Lower lobe of right lung (tissue), 2 donors: ENCODE measurements at regions not wholly inside any gene's neighbourhood (a gene's known extent, or its start where the extent isn't known, plus 50 kb on each side); places are given as distances from the start of the nearest gene placed in this dataset.

Experiments used
- ATAC-seq, 2 donors: fragments of 200-7000 bp; cut with Tn5 transposase; one replicate each; pipeline ENCODE4 v1.9.1; 2020 to 2022; ENCODE audit warnings: mild to moderate bottlenecking in 2 of 2, moderate library complexity in 2 of 2
- DNase-seq: peaks from one replicate; pipeline ENCODE4 v3.0.0-alpha.2; 2020
- H3K27ac ChIP-seq: fragments of 200-600 bp; one replicate; pipeline ENCODE4 v1.8.0; 2022
- H3K27me3 ChIP-seq: fragments of 200-600 bp; one replicate; pipeline ENCODE4 v1.8.0; 2022; ENCODE audit warnings: low read depth
- H3K36me3 ChIP-seq: fragments of 200-600 bp; one replicate; pipeline ENCODE4 v1.8.0; 2022; ENCODE audit warnings: mild to moderate bottlenecking
- H3K4me1 ChIP-seq: fragments of 200-600 bp; one replicate; pipeline ENCODE4 v1.8.0; 2022
- H3K4me3 ChIP-seq: fragments of 200-600 bp; one replicate; pipeline ENCODE4 v1.8.0; 2022; ENCODE audit warnings: mild to moderate bottlenecking
- H3K9me3 ChIP-seq: fragments of 200-600 bp; one replicate; pipeline ENCODE4 v1.8.0; 2022
- intact Hi-C: fragments of 100-400 bp; cut with DNase I; formaldehyde crosslinking; loops from one replicate; pipeline ENCODE4 v1.11.0; 2022
- TF ChIP-seq, protein P1 (sequence below): fragments of 200-600 bp; IDR thresholded peaks from one replicate; pipeline ENCODE4 v1.8.0; 2022; ENCODE audit warnings: antibody characterized with exemption, mild to moderate bottlenecking
- donor health status: DM: no; HTN: yes; CAD: no; lungs with severe emphysema.

DNA sequence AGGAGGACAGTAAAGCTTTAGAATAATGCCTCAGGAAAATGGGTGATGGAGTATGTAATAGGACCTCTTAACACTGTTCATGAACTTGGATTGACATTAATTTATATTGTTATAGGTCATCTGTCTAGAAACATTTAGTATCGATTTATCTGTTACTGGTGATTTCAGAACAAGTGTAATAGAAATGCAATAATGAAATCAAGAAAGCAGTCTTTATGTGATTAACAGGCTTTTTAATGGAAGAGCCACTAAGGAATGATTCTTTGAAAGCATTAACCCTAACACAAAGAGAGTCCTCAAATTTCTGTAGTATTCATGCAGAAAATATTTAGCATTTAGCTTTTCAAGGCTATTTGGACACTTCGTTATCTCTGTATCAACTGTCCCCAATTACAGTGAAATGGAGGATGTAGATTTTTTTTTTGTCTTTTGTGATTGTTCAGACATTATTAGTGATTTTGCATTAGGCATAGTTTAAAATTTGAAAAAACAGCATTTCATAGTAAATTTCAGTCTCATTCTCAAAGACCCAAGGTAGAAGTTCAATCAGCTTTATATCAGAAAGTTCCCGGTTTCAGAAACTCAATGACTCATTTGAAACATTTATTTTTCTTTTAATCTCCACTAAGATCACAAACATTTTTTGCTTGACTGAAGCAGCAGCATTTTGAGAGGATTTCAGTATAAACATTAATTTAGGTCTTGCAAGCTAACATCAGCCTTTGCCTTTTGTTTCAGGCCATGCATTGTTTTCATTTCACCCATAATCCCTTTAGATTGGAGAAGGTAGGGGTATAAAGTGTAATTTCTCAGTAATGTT lies 56.3 kb downstream of the AGTR2 start:
- Histone ChIP-seq H3K4me1 (no peaks in the 10 kb centered on the region), H3K27me3 (no peaks in the 10 kb centered on the region), H3K4me3 (no peak overlapping the region), H3K9me3 (no peaks in the 10 kb centered on the region), H3K27ac (no peak overlapping the region), H3K36me3 (no peaks in the 10 kb centered on the region)
- intact Hi-C loops = no loop called here
- DNase-seq (no peak), ATAC-seq (no peak)
- TF ChIP-seq, protein P1, sequence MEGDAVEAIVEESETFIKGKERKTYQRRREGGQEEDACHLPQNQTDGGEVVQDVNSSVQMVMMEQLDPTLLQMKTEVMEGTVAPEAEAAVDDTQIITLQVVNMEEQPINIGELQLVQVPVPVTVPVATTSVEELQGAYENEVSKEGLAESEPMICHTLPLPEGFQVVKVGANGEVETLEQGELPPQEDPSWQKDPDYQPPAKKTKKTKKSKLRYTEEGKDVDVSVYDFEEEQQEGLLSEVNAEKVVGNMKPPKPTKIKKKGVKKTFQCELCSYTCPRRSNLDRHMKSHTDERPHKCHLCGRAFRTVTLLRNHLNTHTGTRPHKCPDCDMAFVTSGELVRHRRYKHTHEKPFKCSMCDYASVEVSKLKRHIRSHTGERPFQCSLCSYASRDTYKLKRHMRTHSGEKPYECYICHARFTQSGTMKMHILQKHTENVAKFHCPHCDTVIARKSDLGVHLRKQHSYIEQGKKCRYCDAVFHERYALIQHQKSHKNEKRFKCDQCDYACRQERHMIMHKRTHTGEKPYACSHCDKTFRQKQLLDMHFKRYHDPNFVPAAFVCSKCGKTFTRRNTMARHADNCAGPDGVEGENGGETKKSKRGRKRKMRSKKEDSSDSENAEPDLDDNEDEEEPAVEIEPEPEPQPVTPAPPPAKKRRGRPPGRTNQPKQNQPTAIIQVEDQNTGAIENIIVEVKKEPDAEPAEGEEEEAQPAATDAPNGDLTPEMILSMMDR = no peak

DNA sequence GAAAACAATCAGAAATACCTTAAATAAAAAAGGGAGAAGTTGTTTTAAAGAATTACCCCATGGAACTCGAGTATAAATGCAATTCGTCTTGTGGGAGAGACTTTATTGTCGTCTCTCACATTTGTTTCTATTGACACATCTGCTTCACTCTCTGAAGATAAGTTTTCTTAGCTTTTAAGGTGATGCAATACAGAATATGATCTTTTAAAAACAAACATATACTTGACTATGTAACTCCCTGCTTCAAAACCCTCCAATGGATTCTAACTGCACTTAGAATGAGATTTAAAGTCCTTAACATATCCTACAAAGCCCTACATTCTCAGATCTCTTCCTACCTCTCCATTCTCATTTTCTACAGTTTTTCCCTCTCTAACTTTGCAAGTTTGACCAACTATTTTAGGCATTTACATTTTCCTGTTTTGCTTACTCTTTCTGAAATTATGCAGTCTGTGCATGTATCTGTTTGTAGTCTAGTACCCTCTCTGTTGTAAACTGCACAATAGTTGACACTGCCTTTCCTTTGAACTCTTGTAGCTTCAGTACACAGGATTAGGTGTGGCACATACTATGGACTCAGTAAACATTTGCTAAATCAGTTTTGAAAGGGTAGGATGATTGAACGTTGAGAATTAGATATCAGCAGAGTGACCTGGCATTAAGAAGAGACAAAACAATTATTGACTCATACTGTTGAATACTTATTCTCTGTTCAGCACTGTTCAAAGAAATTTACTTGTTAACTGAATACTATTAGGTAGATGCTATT lies 59.8 kb downstream of the AGTR2 start:
- ATAC-seq (peak in 1 of 2 donors; percentile 40), DNase-seq (no peak)
- Histone ChIP-seq H3K9me3 (no peaks in the 10 kb centered on the region), H3K4me1 (no peaks in the 10 kb centered on the region), H3K27me3 (no peaks in the 10 kb centered on the region), H3K27ac (no peak overlapping the region), H3K36me3 (no peaks in the 10 kb centered on the region), H3K4me3 (no peak overlapping the region)
- TF ChIP-seq, protein P1 = no peak
- intact Hi-C loops = no loop called here

DNA sequence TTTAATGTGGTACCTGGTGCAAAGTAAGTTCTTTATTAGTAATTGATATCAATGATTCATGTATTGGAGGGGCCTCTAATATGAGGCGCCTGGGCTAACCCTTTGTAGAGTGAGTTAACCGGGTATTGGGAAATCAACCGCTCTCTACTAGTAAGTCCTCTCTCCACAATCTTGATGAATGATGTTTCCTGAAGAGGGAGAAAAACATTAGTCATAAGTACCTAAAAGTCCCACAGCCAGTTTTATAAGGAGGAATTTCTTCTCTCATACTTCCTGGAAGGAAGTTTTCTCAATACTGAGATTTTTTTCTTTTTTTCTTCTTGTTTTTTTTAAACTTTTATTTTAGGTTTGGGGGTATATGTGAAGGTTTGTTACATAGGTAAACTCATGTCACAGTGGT lies 62.3 kb downstream of the AGTR2 start:
- Histone ChIP-seq H3K36me3 (no peaks in the 10 kb centered on the region), H3K27me3 (no peaks in the 10 kb centered on the region), H3K9me3 (no peaks in the 10 kb centered on the region), H3K27ac (no peak overlapping the region), H3K4me1 (no peaks in the 10 kb centered on the region), H3K4me3 (no peak overlapping the region)
- intact Hi-C loops = no loop called here
- peak; percentile 56 to 91 for ATAC-seq
- TF ChIP-seq, protein P1 = no peak
- no peak for DNase-seq

DNA sequence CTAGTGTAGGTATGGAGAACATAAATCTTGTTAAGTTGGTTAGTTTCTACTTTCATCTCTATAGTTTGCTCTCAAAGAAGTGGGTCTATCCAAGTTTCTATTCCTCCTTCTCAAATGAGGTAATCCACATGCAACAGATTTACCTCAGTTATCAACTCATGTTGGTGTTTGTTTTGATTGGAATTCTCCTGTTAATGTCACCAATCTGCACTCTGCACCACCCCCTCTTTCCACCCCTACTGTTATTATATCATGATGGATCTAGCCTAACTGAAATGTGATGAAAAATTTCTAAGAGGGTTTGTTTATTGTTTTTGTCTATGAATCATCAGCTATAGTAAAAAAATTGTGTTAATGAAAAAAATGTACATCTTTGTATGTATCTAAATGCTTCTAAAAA lies 66.1 kb downstream of the AGTR2 start:
- TF ChIP-seq, protein P1 = no peak
- H3K4me1 ChIP-seq = no peaks in the 10 kb centered on the region
- no peak overlapping the region for H3K27ac ChIP-seq
- no peak overlapping the region for H3K4me3 ChIP-seq
- intact Hi-C loops = no loop called here
- no peaks in the 10 kb centered on the region for H3K36me3 ChIP-seq
- ATAC-seq (no peak), DNase-seq (no peak)
- H3K27me3 ChIP-seq = no peaks in the 10 kb centered on the region
- no peaks in the 10 kb centered on the region for H3K9me3 ChIP-seq

DNA sequence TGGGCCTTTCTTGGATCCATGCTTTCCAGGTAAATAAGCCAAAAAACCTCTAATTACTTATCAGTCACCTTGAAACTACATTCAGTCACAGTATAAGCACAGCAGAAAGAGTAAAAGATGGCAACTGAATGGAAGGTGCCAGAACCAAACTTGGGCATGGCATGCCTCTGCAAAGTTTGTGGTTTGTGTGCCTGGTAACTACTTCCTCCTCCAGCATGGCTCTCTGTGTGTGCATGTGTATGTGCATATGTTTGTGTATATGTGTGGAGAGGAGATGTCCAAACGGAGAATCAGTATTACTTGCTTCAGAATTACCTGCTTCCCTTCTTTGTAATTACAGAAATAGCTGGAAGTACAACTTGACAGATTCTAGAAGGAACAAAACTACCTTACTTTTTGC lies 67.5 kb downstream of the AGTR2 start:
- Histone ChIP-seq H3K4me3 (no peak overlapping the region), H3K27me3 (no peaks in the 10 kb centered on the region), H3K27ac (no peak overlapping the region), H3K4me1 (no peaks in the 10 kb centered on the region), H3K9me3 (no peaks in the 10 kb centered on the region), H3K36me3 (no peaks in the 10 kb centered on the region)
- intact Hi-C loops = no loop called here
- no peak for ATAC-seq
- TF ChIP-seq, protein P1 = no peak
- no peak for DNase-seq
